ENCODE measurements at regions not wholly inside any gene's neighbourhood (a gene's known extent, or its start where the extent isn't known, plus 50 kb on each side); places are given as distances from the start of the nearest gene placed in this dataset.
"Not testable (repeated sequence)": the region's sequence is repeated elsewhere in the genome, so short reads cannot be mapped to it uniquely, and the experiment has no call there.

GRCh38 chr14:48390346-48390745 lies 714.9 kb upstream of the MDGA2 start:
- DNase-seq = no peak

GRCh38 chr14:48384821-48385220 lies 709.4 kb upstream of the MDGA2 start:
- no peak for DNase-seq

- no peak for DNase-seq
These were observed 707.6 kb upstream of the MDGA2 start for GRCh38 chr14:48382961-48383360.

GRCh38 chr14:48378541-48378940 lies 703.1 kb upstream of the MDGA2 start:
- no peak for DNase-seq

GRCh38 chr14:48373981-48374380 lies 698.6 kb upstream of the MDGA2 start:
- DNase-seq = no peak

GRCh38 chr14:48350971-48351370 lies 675.6 kb upstream of the MDGA2 start:
- no peak for DNase-seq

GRCh38 chr14:48349689-48350088 lies 674.3 kb upstream of the MDGA2 start:
- DNase-seq = no peak

- no peak for DNase-seq
These were observed 665.7 kb upstream of the MDGA2 start for GRCh38 chr14:48341069-48341468.

- DNase-seq = no peak
These were observed 658.0 kb upstream of the MDGA2 start for GRCh38 chr14:48333221-48333920.

GRCh38 chr14:48331421-48331820 lies 656.0 kb upstream of the MDGA2 start:
- no peak for DNase-seq

- DNase-seq = no peak
These were observed 650.1 kb upstream of the MDGA2 start for GRCh38 chr14:48325486-48325885.

GRCh38 chr14:48323665-48324064 lies 648.3 kb upstream of the MDGA2 start:
- DNase-seq = no peak

GRCh38 chr14:48319823-48320222 lies 644.4 kb upstream of the MDGA2 start:
- no peak for DNase-seq

- no peak for DNase-seq
These were observed 629.3 kb upstream of the MDGA2 start for GRCh38 chr14:48304729-48305128.

- DNase-seq = no peak
These were observed 614.3 kb upstream of the MDGA2 start for GRCh38 chr14:48289701-48290100.

GRCh38 chr14:48285217-48285616 lies 609.8 kb upstream of the MDGA2 start:
- not testable (repeated sequence) for DNase-seq

GRCh38 chr14:48275301-48275700 lies 599.9 kb upstream of the MDGA2 start:
- DNase-seq = peak; percentile 0

GRCh38 chr14:48274826-48275225 lies 599.4 kb upstream of the MDGA2 start:
- no peak for DNase-seq

GRCh38 chr14:48267926-48268325 lies 592.5 kb upstream of the MDGA2 start:
- DNase-seq = not testable (repeated sequence)

- not testable (repeated sequence) for DNase-seq
These were observed 590.8 kb upstream of the MDGA2 start for GRCh38 chr14:48266201-48266600.

GRCh38 chr14:48261436-48261835 lies 586.0 kb upstream of the MDGA2 start:
- DNase-seq = no peak

GRCh38 chr14:48260394-48261295 lies 585.2 kb upstream of the MDGA2 start:
- not testable (repeated sequence) for DNase-seq

GRCh38 chr14:48259876-48260275 lies 584.5 kb upstream of the MDGA2 start:
- not testable (repeated sequence) for DNase-seq

- not testable (repeated sequence) for DNase-seq
These were observed 583.8 kb upstream of the MDGA2 start for GRCh38 chr14:48259232-48259631.

Measured in skin of body (tissue), 1 donor.